ENCODE measurements at regions not wholly inside any gene's neighbourhood (a gene's known extent, or its start where the extent isn't known, plus 50 kb on each side); places are given as distances from the start of the nearest gene placed in this dataset.

- no peak for ATAC-seq
Observed at GRCh38 chr5:6161257-6161656, 217.1 kb downstream of the MED10 start.

DNA sequence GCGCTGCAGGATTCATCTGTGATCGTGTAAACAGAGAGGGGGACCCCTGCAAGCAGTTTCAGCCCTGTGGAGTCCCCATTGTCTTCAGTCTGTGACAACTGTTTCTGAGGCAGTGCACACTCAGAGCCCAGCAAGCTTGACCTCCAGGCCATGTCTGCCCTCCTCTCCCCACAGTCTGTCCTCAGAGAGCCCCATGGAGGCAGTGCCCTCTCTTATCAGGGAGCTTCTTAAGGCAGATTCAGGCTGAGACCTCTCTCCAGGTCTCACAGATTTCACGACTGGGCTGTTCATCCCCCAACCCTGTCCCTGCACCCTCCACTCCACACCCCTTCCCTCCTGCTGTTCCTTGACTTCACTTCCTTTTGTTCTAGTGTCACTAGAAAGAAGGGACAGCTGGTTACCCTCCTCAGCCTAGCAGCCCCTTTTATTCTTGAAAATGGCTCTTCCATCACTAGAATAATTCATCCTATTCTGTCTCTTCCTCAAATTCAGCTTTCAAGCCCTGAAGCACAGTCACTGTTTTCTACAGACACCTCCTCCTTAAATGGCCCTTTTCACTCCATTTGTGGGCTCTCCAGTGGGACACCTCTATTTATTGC is 218.4 kb downstream of the MED10 start:
- ATAC-seq, result no peak

GRCh38 chr5:6158974-6159831 is 219.1 kb downstream of the MED10 start:
- no peak for ATAC-seq

- ATAC-seq, result no peak
Observed at GRCh38 chr5:6154216-6154615, 224.1 kb downstream of the MED10 start.

DNA sequence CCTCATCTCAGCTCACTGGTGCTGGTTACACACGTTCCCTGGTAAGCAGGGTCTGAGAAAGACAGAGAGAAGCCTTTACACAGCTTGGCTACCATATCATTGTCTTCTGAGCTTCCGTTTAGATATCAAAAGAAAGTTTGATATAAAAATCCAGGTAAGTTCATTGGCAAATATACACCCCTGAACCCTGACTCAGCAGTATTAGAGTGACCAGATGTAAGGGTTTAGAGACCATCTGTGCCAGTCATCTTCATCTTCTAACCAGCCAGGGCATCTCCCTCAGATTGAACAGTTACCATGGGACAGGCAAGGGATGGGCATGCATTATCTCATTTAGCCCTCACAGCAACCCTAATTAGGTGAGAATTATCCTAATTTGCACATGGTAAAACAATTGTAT is 232.1 kb downstream of the MED10 start:
- ATAC-seq, result no peak

- ATAC-seq, result no peak
Observed at GRCh38 chr5:6145616-6146237, 232.6 kb downstream of the MED10 start.

- ATAC-seq, result no peak
Observed at GRCh38 chr5:6143523-6143922, 234.8 kb downstream of the MED10 start.

GRCh38 chr5:6142353-6142752 is 236.0 kb downstream of the MED10 start:
- no peak for ATAC-seq

GRCh38 chr5:6140219-6140618 is 238.1 kb downstream of the MED10 start:
- ATAC-seq, result no peak

GRCh38 chr5:6135977-6136376 is 242.4 kb downstream of the MED10 start:
- ATAC-seq, result no peak

- no peak for ATAC-seq
Observed at GRCh38 chr5:6134281-6134680, 244.1 kb downstream of the MED10 start.

GRCh38 chr5:6125781-6126180 is 252.6 kb downstream of the MED10 start:
- ATAC-seq, result no peak

GRCh38 chr5:6118691-6119090 is 259.7 kb downstream of the MED10 start:
- no peak for ATAC-seq

GRCh38 chr5:6117212-6117611 is 261.1 kb downstream of the MED10 start:
- ATAC-seq, result no peak

- ATAC-seq, result no peak
Observed at GRCh38 chr5:6115852-6116251, 262.5 kb downstream of the MED10 start.

GRCh38 chr5:6112538-6112937 is 265.8 kb downstream of the MED10 start:
- ATAC-seq, result no peak

DNA sequence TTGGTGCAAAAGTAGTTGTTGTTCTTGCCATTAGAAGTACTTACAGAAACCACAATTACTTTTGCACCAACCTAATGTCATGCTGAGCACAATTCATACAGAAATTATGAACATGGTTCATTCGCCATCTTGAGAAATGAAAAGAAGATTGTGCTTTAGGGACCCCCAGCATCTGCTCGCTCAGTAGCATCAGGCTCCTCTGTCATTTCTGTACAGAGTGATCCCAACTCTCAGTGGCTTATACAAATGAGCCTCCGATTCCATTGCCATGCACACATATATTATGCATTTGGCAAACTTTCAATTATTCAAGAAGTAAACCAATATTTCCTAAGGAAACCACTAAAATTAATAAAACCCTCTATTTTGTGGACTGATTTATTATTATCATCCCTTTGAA is 266.2 kb downstream of the MED10 start:
- no peak for ATAC-seq

GRCh38 chr5:6111131-6111530 is 267.2 kb downstream of the MED10 start:
- ATAC-seq, result no peak

- ATAC-seq, result no peak
Observed at GRCh38 chr5:6110441-6111005, 267.8 kb downstream of the MED10 start.

GRCh38 chr5:6108981-6109825 is 269.1 kb downstream of the MED10 start:
- ATAC-seq, result no peak

DNA sequence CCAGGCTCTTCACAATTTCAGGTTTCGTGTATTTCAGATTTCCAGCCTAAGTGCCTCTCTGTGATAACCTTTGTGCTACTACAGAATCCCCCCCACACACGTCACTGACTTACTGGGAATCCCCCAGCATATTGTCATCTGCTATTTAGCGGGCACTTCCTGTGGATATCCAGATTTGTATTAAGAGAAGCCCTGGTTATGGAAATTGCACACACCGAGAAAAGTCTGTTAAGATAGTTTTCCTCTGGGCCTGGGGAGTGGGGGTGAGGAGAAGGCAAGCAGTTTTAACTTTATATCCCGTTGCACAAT is 269.9 kb downstream of the MED10 start:
- ATAC-seq, result no peak

- ATAC-seq, result no peak
Observed at GRCh38 chr5:6107675-6108539, 270.4 kb downstream of the MED10 start.
